Gastroesophageal sphincter (tissue), 4 donors: ENCODE measurements at regions not wholly inside any gene's neighbourhood (a gene's known extent, or its start where the extent isn't known, plus 50 kb on each side); places are given as distances from the start of the nearest gene placed in this dataset.

ENCODE experiments used
- ATAC-seq: fragments of 150-250 bp; one replicate; pipeline ENCODE4 v1.9.1; 2016; ENCODE audit warnings: mild to moderate bottlenecking, moderate library complexity
- H3K27ac ChIP-seq, 4 donors: fragments of 200-600 bp; sonication (generic) in 3 of 4; 1 replicate in 3 of 4; 2 replicates in 1 of 4; pipeline ENCODE4 v1.5.1; 2016 to 2019
- H3K27me3 ChIP-seq: fragments of 200-600 bp; sonication (generic); one replicate; pipeline ENCODE4 v1.5.1; 2019
- H3K36me3 ChIP-seq, 2 donors: fragments of 200-600 bp; sonication (generic); one replicate each; pipeline ENCODE4 v1.5.1; 2019; ENCODE audit warnings: control low read depth in 1 of 2
- H3K4me1 ChIP-seq, 3 donors: fragments of 200-600 bp; sonication (generic); 1 replicate in 2 of 3; 2 replicates in 1 of 3; pipeline ENCODE4 v1.5.1; 2016 to 2019; ENCODE audit warnings: control low read depth in 2 of 3
- H3K4me3 ChIP-seq, 2 donors: fragments of 200-600 bp; sonication (generic); one replicate each; pipeline ENCODE4 v1.5.1; 2019; ENCODE audit warnings: mild to moderate bottlenecking in 1 of 2, moderate library complexity in 1 of 2
- H3K9me3 ChIP-seq, 3 donors: fragments of 200-600 bp; sonication (generic); one replicate each; pipeline ENCODE4 v1.5.1; 2017 to 2019; ENCODE audit warnings: control low read depth in 2 of 3
- EP300 ChIP-seq: sonication (generic); formaldehyde crosslinking; IDR thresholded peaks from one replicate; pipeline ENCODE4 v1.6.1; 2017; ENCODE audit warnings: antibody characterized with exemption, mild to moderate bottlenecking
- POLR2A ChIP-seq, 2 donors: fragments of 450-650 bp; IDR thresholded peaks; one replicate each; pipeline ENCODE4 v1.6.1; 2017; ENCODE audit warnings: antibody characterized with exemption in 2 of 2, mild to moderate bottlenecking in 2 of 2, moderate library complexity in 1 of 2
- POLR2AphosphoS5 ChIP-seq: sonication (generic); formaldehyde crosslinking; IDR thresholded peaks from one replicate; pipeline ENCODE4 v1.6.1; 2017; ENCODE audit warnings: antibody characterized with exemption
- WGBS, 2 donors: methylation state at CpG; one replicate each; pipeline ENCODE4 v1.1.5; 2018; ENCODE audit warnings: low coverage in 1 of 2; 5-methylcytosine and 5-hydroxymethylcytosine counted together
- TF ChIP-seq, protein P1 (sequence below), 4 experiments: fragments of 200-600 bp in 2 of 4; fragments of 450-650 bp in 2 of 4; sonication (generic) in 1 of 4; IDR thresholded peaks; one replicate each; pipeline ENCODE4 v1.5.1; 2017 to 2019; ENCODE audit warnings: antibody characterized with exemption in 4 of 4, mild to moderate bottlenecking in 2 of 4, moderate library complexity in 2 of 4

DNA sequence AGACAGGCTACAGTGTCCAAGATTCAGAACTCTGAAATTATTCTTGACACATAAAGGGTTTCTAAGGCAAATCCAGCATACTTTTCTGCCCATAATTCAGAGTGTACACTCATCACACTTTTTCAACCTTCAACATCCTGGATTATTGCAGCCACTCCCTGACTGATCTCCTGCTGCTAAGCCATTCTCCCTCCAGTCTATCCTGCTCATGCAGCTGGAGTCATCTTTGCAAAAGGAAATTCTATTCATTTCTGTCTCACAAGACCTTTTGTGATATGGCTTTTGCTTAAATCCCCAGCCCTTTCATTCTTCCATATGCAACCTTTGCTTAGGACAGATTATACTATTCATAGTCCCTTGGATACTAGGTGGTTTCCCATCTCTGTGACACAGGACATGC, 236.1 kb upstream of the LDB2 start:
- no peak overlapping the region for H3K4me3 ChIP-seq
- ATAC-seq = no peak
- no peaks in the 10 kb centered on the region for H3K4me1 ChIP-seq
- no peak overlapping the region for H3K27ac ChIP-seq
- TF ChIP-seq EP300 (no peak), POLR2AphosphoS5 (no peak), POLR2A (IDR thresholded peaks at IDR 0.05) (no peak)
- TF ChIP-seq, protein P1, sequence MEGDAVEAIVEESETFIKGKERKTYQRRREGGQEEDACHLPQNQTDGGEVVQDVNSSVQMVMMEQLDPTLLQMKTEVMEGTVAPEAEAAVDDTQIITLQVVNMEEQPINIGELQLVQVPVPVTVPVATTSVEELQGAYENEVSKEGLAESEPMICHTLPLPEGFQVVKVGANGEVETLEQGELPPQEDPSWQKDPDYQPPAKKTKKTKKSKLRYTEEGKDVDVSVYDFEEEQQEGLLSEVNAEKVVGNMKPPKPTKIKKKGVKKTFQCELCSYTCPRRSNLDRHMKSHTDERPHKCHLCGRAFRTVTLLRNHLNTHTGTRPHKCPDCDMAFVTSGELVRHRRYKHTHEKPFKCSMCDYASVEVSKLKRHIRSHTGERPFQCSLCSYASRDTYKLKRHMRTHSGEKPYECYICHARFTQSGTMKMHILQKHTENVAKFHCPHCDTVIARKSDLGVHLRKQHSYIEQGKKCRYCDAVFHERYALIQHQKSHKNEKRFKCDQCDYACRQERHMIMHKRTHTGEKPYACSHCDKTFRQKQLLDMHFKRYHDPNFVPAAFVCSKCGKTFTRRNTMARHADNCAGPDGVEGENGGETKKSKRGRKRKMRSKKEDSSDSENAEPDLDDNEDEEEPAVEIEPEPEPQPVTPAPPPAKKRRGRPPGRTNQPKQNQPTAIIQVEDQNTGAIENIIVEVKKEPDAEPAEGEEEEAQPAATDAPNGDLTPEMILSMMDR (IDR thresholded peaks at IDR 0.05) = no peak
- H3K27me3 ChIP-seq = no peaks in the 10 kb centered on the region
- H3K9me3 ChIP-seq = peaks cover 0 to 17% (median 0%) of the 10 kb centered on the region in 3 donors
- no peaks in the 10 kb centered on the region for H3K36me3 ChIP-seq

DNA sequence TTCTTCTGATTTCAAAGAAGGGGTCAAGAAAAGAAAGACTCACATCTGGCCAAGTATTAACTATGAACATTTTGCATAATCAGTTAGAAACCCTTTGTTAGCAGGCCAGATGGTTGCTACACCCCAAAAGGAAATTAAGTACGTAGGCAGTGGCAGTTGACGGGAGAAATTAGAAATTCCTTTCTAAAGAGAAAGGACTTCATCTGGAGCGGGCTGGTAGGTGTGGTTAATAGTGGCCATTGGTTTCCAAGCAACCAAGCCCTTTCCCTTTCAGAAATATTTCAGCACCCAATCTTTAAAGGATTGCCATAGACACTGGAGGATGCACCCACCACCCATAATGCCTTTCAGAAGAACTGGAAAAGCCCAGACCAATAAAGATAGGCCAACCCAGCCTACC, 235.7 kb upstream of the LDB2 start:
- no peaks in the 10 kb centered on the region for H3K4me1 ChIP-seq
- no peak overlapping the region for H3K27ac ChIP-seq
- no peak overlapping the region for H3K4me3 ChIP-seq
- no peak for ATAC-seq
- H3K36me3 ChIP-seq = no peaks in the 10 kb centered on the region
- TF ChIP-seq POLR2A (IDR thresholded peaks at IDR 0.05) = no peak
- TF ChIP-seq POLR2AphosphoS5 = no peak
- TF ChIP-seq, protein P1 (IDR thresholded peaks at IDR 0.05) = no peak
- TF ChIP-seq EP300 = no peak
- 76 to 93% methylated on average over 2 to 3 of the region's 3 CpGs for WGBS, 2 donors
- no peaks in the 10 kb centered on the region for H3K27me3 ChIP-seq
- peaks cover 0 to 12% (median 0%) of the 10 kb centered on the region in 3 donors for H3K9me3 ChIP-seq

DNA sequence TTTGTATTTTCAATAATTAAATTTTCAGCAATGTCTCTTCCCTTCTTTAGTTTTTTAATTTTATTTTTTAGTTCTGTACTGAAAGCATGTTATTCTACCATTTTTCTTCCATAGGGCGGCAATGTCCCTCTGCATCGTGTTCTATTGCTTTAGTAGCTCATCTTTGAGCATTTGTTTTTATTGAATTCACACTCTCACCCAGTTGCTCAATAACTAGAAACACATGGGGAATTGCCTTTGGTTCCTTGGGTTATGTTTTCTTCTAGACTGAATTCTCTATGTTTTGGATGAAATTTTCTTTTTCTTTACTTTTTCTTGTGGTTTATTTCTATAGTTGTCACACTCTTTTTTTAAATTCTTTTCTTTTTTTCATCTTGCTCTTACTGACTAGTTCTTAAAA, 233.8 kb upstream of the LDB2 start:
- TF ChIP-seq POLR2A (IDR thresholded peaks at IDR 0.05) (no peak), POLR2AphosphoS5 (no peak), EP300 (no peak)
- TF ChIP-seq, protein P1 (IDR thresholded peaks at IDR 0.05) = no peak
- no peaks in the 10 kb centered on the region for H3K27me3 ChIP-seq
- H3K9me3 ChIP-seq = peaks cover 0 to 3% (median 0%) of the 10 kb centered on the region in 3 donors
- H3K4me3 ChIP-seq = no peak overlapping the region
- no peaks in the 10 kb centered on the region for H3K4me1 ChIP-seq
- ATAC-seq = no peak
- WGBS, 2 donors = 86 to 94% methylated on average over 1 to 2 of the region's 2 CpGs
- no peak overlapping the region for H3K27ac ChIP-seq
- H3K36me3 ChIP-seq = no peaks in the 10 kb centered on the region

DNA sequence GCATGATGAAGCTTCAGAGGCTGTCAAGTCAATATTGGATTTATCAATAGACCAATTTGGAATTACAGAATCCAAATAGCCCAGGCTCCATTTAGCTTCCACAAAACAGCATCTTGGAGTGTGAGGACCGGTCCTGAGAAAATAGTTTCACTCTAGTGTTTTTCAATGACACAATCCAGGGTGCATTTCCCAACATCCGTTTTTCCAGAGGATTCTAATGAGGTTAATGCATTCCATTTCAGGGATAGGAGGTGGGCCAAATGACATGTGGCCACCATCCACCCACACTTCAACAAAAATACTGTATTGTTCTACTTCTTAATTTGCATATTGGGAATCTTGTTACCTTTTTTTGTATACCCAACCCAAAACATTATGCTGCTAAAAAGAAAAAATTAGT, 229.8 kb upstream of the LDB2 start:
- Histone ChIP-seq H3K4me3 (no peak overlapping the region), H3K36me3 (no peaks in the 10 kb centered on the region), H3K27ac (no peak overlapping the region), H3K27me3 (no peaks in the 10 kb centered on the region), H3K9me3 (no peaks in the 10 kb centered on the region), H3K4me1 (no peaks in the 10 kb centered on the region)
- no peak for ATAC-seq
- WGBS, 2 donors = 50 to 64% methylated on average over 1 to 2 of the region's 2 CpGs
- TF ChIP-seq POLR2AphosphoS5 (no peak), POLR2A (IDR thresholded peaks at IDR 0.05) (no peak), EP300 (no peak)
- TF ChIP-seq, protein P1 (IDR thresholded peaks at IDR 0.05) = no peak

DNA sequence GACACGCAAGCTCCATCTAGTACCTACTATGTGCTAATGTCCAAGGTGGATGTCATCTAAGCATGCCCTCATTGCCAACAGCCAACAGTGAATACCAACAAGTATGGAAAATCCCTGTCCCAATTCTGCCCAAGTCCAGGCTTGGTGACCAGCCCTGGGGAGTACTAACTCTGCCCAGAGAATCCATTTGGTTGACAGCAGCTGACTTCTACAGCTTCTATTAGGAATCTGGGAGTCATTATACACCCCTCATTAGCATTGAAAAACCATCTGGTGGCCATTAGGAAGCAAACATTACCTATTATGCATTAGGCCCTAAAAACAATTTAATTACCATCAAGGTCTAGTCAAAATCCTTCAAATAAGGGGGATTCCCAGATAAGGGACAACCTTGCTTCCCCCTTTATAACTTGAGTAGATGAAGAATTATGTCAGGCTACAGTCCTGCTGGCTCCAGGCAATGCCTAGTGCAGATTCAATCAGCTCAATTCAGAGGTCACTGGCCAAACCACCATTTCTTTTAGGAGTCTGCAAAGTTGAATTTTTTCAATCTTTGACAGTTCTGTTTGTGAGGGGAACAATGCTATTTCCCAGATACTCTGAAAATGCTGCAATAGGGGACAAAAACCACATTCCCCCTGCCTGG, 228.0 kb upstream of the LDB2 start:
- TF ChIP-seq POLR2A (IDR thresholded peaks at IDR 0.05) (no peak), POLR2AphosphoS5 (no peak), EP300 (no peak)
- TF ChIP-seq, protein P1 (IDR thresholded peaks at IDR 0.05) = no peak
- no peak overlapping the region for H3K4me3 ChIP-seq
- no peak overlapping the region for H3K27ac ChIP-seq
- 86 to 100% methylated on average over 1 of the region's 1 CpG for WGBS, 2 donors
- H3K9me3 ChIP-seq = peaks cover 0 to 2% (median 0%) of the 10 kb centered on the region in 3 donors
- no peaks in the 10 kb centered on the region for H3K27me3 ChIP-seq
- ATAC-seq = no peak
- H3K4me1 ChIP-seq = no peaks in the 10 kb centered on the region
- H3K36me3 ChIP-seq = no peaks in the 10 kb centered on the region
